ENCODE measurements at regions not wholly inside any gene's neighbourhood (a gene's known extent, or its start where the extent isn't known, plus 50 kb on each side); places are given as distances from the start of the nearest gene placed in this dataset.

- peak overlapping the region; percentile 92 for H4K91ac ChIP-seq (ENCODE audit: low read depth, low read length)
Measured at GRCh38 chr7:94183289-94183749, 179.2 kb upstream of the BET1 start.

GRCh38 chr7:94183891-94184290 is 179.7 kb upstream of the BET1 start:
- H3K36me3 ChIP-seq (ENCODE audit: control insufficient read depth in 1 of 2, insufficient read depth in 2 of 2, low read length in 2 of 2): no peaks in the 10 kb centered on the region
- H3K4ac ChIP-seq (ENCODE audit: low read depth, low read length): no peak overlapping the region
- H3K79me1 ChIP-seq (ENCODE audit: low read length): peaks cover 5% of the 10 kb centered on the region
- no peak overlapping the region for H4K12ac ChIP-seq (ENCODE audit: low read depth, low read length)
- H3K27ac ChIP-seq (ENCODE audit: low read depth, low read length): peak overlapping the region; percentile 34
- H3K27me3 ChIP-seq (ENCODE audit: insufficient read depth, low read length): no peaks in the 10 kb centered on the region
- no peak overlapping the region for H4K91ac ChIP-seq (ENCODE audit: low read depth, low read length)
- H2BK12ac ChIP-seq (ENCODE audit: low read length): no peak overlapping the region
- no peak overlapping the region for H3K23ac ChIP-seq (ENCODE audit: low read length)
- no peaks in the 10 kb centered on the region for H3K79me2 ChIP-seq (ENCODE audit: control insufficient read depth, insufficient read depth, low read length, poor library complexity)
- no peak overlapping the region for H3K4me2 ChIP-seq (ENCODE audit: low read length)
- H2BK5ac ChIP-seq (ENCODE audit: low read depth, low read length, poor library complexity): no peak overlapping the region
- no peaks in the 10 kb centered on the region for H3K9me3 ChIP-seq (ENCODE audit: insufficient read depth, low read depth, low read length)
- DNase-seq: no peak
- H3K4me1 ChIP-seq (ENCODE audit: control insufficient read depth in 1 of 2, insufficient read depth in 2 of 2, low read length in 2 of 2): peaks cover 0 to 5% of the 10 kb centered on the region in 2 experiments
- H3K9ac ChIP-seq (ENCODE audit: low read length): no peak overlapping the region
- no peak overlapping the region for H3K14ac ChIP-seq (ENCODE audit: low read length)
- WGBS (ENCODE audit: extremely low coverage, insufficient coverage, insufficient read length): no CpG with 5 or more reads among the region's 3 CpGs
- H3K18ac ChIP-seq (ENCODE audit: low read length): no peak overlapping the region
- no peak overlapping the region for H4K8ac ChIP-seq (ENCODE audit: low read depth, low read length)
- H2BK120ac ChIP-seq (ENCODE audit: insufficient read depth, low read length, poor library complexity): no peak overlapping the region
- no peak overlapping the region for H3K4me3 ChIP-seq (ENCODE audit: low read depth, low read length)
- no peak overlapping the region for H2AFZ ChIP-seq (ENCODE audit: insufficient read depth, low read length, poor library complexity)
- no peak overlapping the region for H2AK5ac ChIP-seq (ENCODE audit: low read length)

More at GRCh38 chr7:94183289-94183749, 179.2 kb upstream of the BET1 start:
- Histone ChIP-seq H3K23ac (ENCODE audit: low read length) (no peak overlapping the region), H3K9me3 (ENCODE audit: insufficient read depth, low read depth, low read length) (no peaks in the 10 kb centered on the region), H2BK120ac (ENCODE audit: insufficient read depth, low read length, poor library complexity) (peak overlapping the region; percentile 95), H3K36me3 (ENCODE audit: control insufficient read depth in 1 of 2, insufficient read depth in 2 of 2, low read length in 2 of 2) (no peaks in the 10 kb centered on the region), H3K79me2 (ENCODE audit: control insufficient read depth, insufficient read depth, low read length, poor library complexity) (no peaks in the 10 kb centered on the region), H3K4ac (ENCODE audit: low read depth, low read length) (no peak overlapping the region), H4K8ac (ENCODE audit: low read depth, low read length) (peak overlapping the region; percentile 77), H4K12ac (ENCODE audit: low read depth, low read length) (no peak overlapping the region), H3K14ac (ENCODE audit: low read length) (no peak overlapping the region), H3K27ac (ENCODE audit: low read depth, low read length) (peak overlapping the region; percentile 97), H2BK5ac (ENCODE audit: low read depth, low read length, poor library complexity) (peak overlapping the region; percentile 96), H2AK5ac (ENCODE audit: low read length) (no peak overlapping the region), H3K9ac (ENCODE audit: low read length) (no peak overlapping the region), H3K79me1 (ENCODE audit: low read length) (peaks cover 5% of the 10 kb centered on the region), H3K4me3 (ENCODE audit: low read depth, low read length) (no peak overlapping the region), H2AFZ (ENCODE audit: insufficient read depth, low read length, poor library complexity) (peak overlapping the region; percentile 78), H3K27me3 (ENCODE audit: insufficient read depth, low read length) (no peaks in the 10 kb centered on the region), H3K4me2 (ENCODE audit: low read length) (peak overlapping the region; percentile 58), H3K18ac (ENCODE audit: low read length) (no peak overlapping the region), H2BK12ac (ENCODE audit: low read length) (peak overlapping the region; percentile 91), H3K4me1 (ENCODE audit: control insufficient read depth in 1 of 2, insufficient read depth in 2 of 2, low read length in 2 of 2) (peaks cover 0 to 5% of the 10 kb centered on the region in 2 experiments)
- no CpG with 5 or more reads among the region's 2 CpGs for WGBS (ENCODE audit: extremely low coverage, insufficient coverage, insufficient read length)
- peak; percentile 65 to 97 for DNase-seq

- no peak overlapping the region for H3K4me3 ChIP-seq (ENCODE audit: low read depth, low read length)
- no CpG with 5 or more reads among the region's 2 CpGs for WGBS (ENCODE audit: extremely low coverage, insufficient coverage, insufficient read length)
Measured at GRCh38 chr7:94188350-94188749, 184.2 kb upstream of the BET1 start.

GRCh38 chr7:94190599-94191061 is 186.5 kb upstream of the BET1 start:
- H2AK5ac ChIP-seq (ENCODE audit: low read length): no peak overlapping the region
- H4K8ac ChIP-seq (ENCODE audit: low read depth, low read length): no peak overlapping the region
- no peak overlapping the region for H4K91ac ChIP-seq (ENCODE audit: low read depth, low read length)
- no peak overlapping the region for H2BK12ac ChIP-seq (ENCODE audit: low read length)
- H3K4me1 ChIP-seq (ENCODE audit: control insufficient read depth in 1 of 2, insufficient read depth in 2 of 2, low read length in 2 of 2): no peaks in the 10 kb centered on the region
- no peak overlapping the region for H4K12ac ChIP-seq (ENCODE audit: low read depth, low read length)
- H3K14ac ChIP-seq (ENCODE audit: low read length): no peak overlapping the region
- no peak overlapping the region for H3K18ac ChIP-seq (ENCODE audit: low read length)
- no CpG with 5 or more reads among the region's 1 CpG for WGBS (ENCODE audit: extremely low coverage, insufficient coverage, insufficient read length)
- no peak overlapping the region for H2BK5ac ChIP-seq (ENCODE audit: low read depth, low read length, poor library complexity)
- no peaks in the 10 kb centered on the region for H3K79me2 ChIP-seq (ENCODE audit: control insufficient read depth, insufficient read depth, low read length, poor library complexity)
- no peak overlapping the region for H3K4me3 ChIP-seq (ENCODE audit: low read depth, low read length)
- H3K27me3 ChIP-seq (ENCODE audit: insufficient read depth, low read length): no peaks in the 10 kb centered on the region
- no peaks in the 10 kb centered on the region for H3K9me3 ChIP-seq (ENCODE audit: insufficient read depth, low read depth, low read length)
- H3K9ac ChIP-seq (ENCODE audit: low read length): no peak overlapping the region
- H3K4me2 ChIP-seq (ENCODE audit: low read length): no peak overlapping the region
- H3K27ac ChIP-seq (ENCODE audit: low read depth, low read length): no peak overlapping the region
- no peak for DNase-seq
- no peak overlapping the region for H3K23ac ChIP-seq (ENCODE audit: low read length)
- H2AFZ ChIP-seq (ENCODE audit: insufficient read depth, low read length, poor library complexity): no peak overlapping the region
- no peaks in the 10 kb centered on the region for H3K79me1 ChIP-seq (ENCODE audit: low read length)
- no peak overlapping the region for H3K4ac ChIP-seq (ENCODE audit: low read depth, low read length)
- no peak overlapping the region for H2BK120ac ChIP-seq (ENCODE audit: insufficient read depth, low read length, poor library complexity)
- no peaks in the 10 kb centered on the region for H3K36me3 ChIP-seq (ENCODE audit: control insufficient read depth in 1 of 2, insufficient read depth in 2 of 2, low read length in 2 of 2)

More at GRCh38 chr7:94188350-94188749, 184.2 kb upstream of the BET1 start:
- Histone ChIP-seq H3K9me3 (ENCODE audit: insufficient read depth, low read depth, low read length) (no peaks in the 10 kb centered on the region), H2BK12ac (ENCODE audit: low read length) (no peak overlapping the region), H2AFZ (ENCODE audit: insufficient read depth, low read length, poor library complexity) (no peak overlapping the region), H3K27me3 (ENCODE audit: insufficient read depth, low read length) (no peaks in the 10 kb centered on the region), H3K4me2 (ENCODE audit: low read length) (no peak overlapping the region), H3K14ac (ENCODE audit: low read length) (no peak overlapping the region), H3K36me3 (ENCODE audit: control insufficient read depth in 1 of 2, insufficient read depth in 2 of 2, low read length in 2 of 2) (no peaks in the 10 kb centered on the region), H3K4me1 (ENCODE audit: control insufficient read depth in 1 of 2, insufficient read depth in 2 of 2, low read length in 2 of 2) (no peaks in the 10 kb centered on the region), H4K91ac (ENCODE audit: low read depth, low read length) (no peak overlapping the region), H3K23ac (ENCODE audit: low read length) (no peak overlapping the region), H2BK5ac (ENCODE audit: low read depth, low read length, poor library complexity) (no peak overlapping the region), H3K4ac (ENCODE audit: low read depth, low read length) (no peak overlapping the region), H3K9ac (ENCODE audit: low read length) (no peak overlapping the region), H3K79me2 (ENCODE audit: control insufficient read depth, insufficient read depth, low read length, poor library complexity) (no peaks in the 10 kb centered on the region), H4K8ac (ENCODE audit: low read depth, low read length) (no peak overlapping the region), H3K27ac (ENCODE audit: low read depth, low read length) (no peak overlapping the region), H2BK120ac (ENCODE audit: insufficient read depth, low read length, poor library complexity) (no peak overlapping the region), H2AK5ac (ENCODE audit: low read length) (no peak overlapping the region), H4K12ac (ENCODE audit: low read depth, low read length) (no peak overlapping the region), H3K18ac (ENCODE audit: low read length) (no peak overlapping the region), H3K79me1 (ENCODE audit: low read length) (peaks cover 3% of the 10 kb centered on the region)
- DNase-seq: no peak
